Activated CD4-positive, alpha-beta T cell treated with anti-CD3 and anti-CD28 coated beads, Interleukin-2, amount 50 U/mL, for 16 hours (primary cell): ENCODE measurements at regions not wholly inside any gene's neighbourhood (a gene's known extent, or its start where the extent isn't known, plus 50 kb on each side); places are given as distances from the start of the nearest gene placed in this dataset.

Source experiments
- DNase-seq: peaks from one replicate; pipeline ENCODE4 v3.0.0-alpha.2; 2020

DNA sequence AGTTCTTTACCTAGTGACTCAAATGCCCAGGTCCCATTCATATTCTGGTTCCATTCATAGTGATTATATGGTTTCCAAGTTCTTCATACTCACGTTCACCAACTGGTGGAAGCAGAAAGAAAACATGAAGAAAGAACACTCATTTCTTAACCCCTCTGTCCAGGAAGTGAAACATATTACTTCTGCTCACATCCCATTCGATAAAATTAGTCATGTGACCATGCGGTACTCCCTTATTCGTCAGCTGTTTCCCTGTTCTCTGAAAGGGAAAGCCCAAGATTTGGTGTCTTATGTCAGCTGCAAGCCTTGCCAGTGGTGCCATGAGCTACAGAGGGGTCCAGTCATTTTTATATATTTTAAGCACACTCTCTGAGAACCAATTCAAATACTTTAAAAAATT lies 387.0 kb upstream of the DMAC1 start:
- DNase-seq, result peak; percentile 27

DNA sequence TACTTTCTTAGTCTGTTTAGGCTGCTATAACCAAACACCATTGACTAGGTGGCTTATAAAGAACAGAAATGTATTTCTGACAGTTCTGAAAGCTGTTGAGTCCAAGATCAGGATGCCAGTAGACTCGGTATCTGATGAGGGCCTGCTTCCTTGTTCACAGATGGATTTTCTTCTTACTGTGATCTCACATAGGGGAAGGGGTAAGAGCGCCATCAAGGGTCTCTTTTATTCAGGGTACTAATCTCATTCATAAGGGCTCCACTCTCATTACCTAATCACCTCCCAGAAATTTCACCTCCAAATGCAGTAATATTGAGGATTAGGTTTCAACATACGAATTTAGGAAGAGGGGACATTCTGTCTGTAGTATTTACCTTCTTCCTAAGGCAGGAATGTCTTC lies 384.0 kb upstream of the DMAC1 start:
- no peak for DNase-seq

DNA sequence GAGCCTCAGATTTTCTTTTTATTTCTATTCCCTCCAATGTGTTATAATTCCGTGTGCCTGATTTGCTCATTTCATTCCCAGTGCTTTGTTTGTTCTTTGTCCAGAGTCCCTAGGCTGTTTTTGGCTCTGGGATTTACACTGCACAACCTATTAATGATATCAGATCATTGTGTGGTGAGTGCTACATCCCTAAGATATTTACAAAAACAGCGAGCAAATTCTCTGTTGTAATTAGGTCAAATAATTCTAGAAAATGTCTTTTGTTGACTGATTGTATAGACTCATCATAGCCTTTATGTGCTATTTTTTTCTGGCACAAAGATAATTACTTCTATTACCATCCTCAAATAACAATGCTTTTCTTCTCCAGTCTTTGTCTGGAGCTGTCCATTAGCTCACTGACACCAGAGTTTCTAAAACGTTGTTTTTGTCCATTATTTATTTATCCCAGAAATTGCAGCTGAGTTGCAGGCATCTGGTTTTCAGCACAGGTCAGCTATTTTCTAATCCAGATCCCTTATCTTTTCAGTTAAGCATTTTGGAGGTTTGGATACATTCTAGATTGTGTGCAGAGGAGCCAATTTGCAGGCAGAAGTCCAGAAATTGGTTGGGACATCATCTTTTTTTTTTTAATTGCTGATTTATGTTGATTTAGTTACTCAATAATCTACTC lies 379.9 kb upstream of the DMAC1 start:
- no peak for DNase-seq

- no peak for DNase-seq
Observed at GRCh38 chr9:8172000-8172399, 372.4 kb upstream of the DMAC1 start.

GRCh38 chr9:8168916-8169438 lies 369.4 kb upstream of the DMAC1 start:
- DNase-seq, result no peak

GRCh38 chr9:8160787-8161186 lies 361.2 kb upstream of the DMAC1 start:
- DNase-seq, result no peak

DNA sequence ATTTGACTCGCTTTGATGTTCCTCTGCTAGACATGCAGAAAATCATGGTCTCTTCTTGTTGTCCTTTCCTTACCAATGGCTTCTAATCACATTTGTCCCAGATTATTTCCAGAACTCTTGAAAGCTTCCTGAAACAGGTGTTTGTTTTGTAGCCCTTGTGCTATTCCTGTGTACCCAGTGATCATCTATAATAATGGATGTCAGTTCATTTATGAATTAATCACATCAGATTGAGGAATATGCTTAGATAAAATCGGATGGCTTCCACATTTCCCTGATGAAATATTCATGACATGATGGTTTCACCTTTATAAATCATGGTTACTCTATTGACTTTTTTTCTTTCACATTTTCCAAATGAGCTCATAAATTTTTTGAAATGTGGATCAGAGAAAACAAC lies 359.0 kb upstream of the DMAC1 start:
- DNase-seq, result no peak

DNA sequence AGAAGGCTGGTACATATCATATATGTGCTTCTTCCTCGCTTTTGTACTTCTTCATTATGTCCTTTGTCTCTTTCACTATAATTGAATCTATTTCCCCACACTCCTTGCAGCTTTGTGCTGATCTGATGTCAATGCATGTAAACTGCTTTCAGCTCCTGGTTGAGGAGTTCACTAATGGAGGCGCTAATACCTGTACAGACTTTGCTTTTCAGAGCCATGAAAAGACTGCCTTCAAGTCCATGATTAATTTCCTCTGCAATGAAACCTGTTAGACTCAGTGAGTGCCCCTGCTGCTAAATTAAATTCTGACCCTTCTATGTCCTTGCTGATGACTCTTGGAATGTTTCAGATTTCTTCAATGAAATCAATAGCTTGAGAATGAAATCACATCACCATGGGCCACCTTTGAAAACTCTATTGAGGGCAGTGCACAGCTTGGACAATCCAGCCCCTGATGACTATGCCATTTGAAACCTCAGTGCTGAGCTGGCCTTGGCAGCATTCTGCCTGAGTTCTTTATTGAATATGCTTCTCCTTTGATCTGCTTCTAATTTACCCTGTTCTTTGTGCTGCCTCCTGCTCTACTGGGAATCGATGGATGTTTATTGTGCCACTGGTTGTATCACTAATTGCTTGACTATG lies 358.2 kb upstream of the DMAC1 start:
- DNase-seq, result no peak

- no peak for DNase-seq
Observed at GRCh38 chr9:8156346-8156745, 356.8 kb upstream of the DMAC1 start.

DNA sequence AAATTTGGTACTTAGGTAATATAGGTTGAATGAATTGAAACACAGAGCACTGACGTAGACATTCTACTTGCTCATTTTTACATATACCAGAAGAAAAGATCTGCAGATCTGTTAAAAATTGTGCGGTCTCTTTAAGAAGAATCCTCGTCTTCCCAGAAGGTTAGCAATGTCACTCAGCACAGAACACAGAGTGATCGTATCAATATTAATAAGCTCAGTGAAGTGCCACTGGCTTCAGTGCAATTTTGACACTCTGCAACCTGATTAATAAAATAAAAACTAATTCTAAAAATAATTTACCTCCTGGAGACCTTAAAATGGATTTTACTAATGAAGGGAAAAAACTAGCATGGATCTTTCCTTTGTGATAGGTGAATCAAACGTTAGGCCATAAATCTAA lies 356.1 kb upstream of the DMAC1 start:
- DNase-seq, result no peak

GRCh38 chr9:8143677-8144076 lies 344.1 kb upstream of the DMAC1 start:
- DNase-seq, result no peak

DNA sequence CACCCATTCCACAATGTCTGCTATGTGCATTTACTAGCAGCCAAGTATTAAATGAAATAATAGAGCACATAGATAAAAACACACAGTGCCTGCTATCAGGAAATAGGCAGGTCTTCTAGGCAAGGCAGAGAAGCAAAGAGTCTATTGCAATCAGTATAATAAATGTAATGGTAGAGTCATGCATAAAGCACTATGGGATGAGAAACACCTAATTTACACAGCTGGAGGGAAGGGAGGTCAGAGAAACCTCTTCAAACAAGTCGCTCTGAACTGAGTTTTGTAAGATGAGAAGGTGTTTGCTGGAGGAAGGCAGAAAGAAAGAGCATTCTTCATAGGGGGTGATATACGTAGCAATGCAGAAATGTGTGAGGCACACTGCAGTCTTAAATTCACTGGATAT lies 341.0 kb upstream of the DMAC1 start:
- DNase-seq, result no peak

- DNase-seq, result no peak
Observed at GRCh38 chr9:8139756-8140155, 340.2 kb upstream of the DMAC1 start.

- no peak for DNase-seq
Observed at GRCh38 chr9:8136477-8136876, 336.9 kb upstream of the DMAC1 start.

DNA sequence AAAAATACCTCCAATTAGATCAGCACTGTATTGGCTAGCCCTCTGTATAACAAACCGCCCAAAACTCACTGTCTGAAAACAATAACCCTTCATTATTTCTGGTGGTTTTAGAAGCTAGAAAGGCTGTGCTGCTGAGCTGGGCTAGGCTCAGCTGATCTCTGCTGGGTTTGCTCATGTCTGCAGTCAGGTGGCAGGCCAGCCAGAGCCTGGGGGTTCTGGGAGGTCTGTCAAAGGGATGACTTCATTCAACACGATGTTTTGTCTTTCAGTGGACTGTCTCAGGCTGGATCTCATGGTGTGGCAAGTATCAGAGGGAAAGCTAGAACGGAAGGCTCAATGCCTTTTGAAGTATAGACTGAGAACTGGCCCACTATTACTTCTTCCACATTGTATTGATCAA lies 335.1 kb upstream of the DMAC1 start:
- DNase-seq, result no peak

DNA sequence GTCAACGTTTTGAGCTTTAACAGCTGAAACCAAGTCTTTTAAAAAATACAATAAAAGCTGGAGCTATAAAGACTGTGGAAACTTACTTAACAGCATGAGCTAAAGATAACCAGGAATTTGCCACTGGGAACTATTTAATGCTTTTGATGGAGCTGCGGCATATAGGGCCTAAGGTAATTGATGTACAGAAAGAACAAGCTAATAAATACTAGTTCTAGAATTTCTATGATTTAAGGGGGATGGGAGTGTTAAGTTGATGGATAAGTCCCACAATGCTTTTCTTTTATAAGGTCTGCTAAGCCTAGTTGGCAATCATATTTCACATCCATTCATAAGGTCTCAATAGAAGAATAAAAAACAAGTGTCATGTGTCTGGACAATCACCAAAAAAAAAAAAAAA lies 334.0 kb upstream of the DMAC1 start:
- DNase-seq, result no peak

DNA sequence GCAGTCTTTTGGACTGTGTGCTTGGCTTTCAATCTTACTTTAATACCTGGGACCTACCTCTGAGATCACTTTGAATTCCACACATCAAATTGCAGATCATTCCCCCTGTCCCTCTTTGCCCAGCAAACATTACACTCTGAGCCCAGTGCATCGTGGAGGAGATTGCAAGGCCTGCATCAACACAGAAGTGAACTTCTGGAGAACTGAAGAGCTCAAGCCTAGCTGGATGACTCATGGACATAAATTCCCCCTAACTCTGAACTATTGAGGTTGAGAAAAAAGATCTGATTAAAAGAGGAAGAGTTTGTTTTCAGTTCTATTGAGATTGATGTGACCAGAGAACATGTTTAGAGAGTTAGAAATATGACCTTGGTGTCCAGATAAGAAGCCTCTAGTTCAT lies 316.0 kb upstream of the DMAC1 start:
- peak; percentile 31 for DNase-seq

DNA sequence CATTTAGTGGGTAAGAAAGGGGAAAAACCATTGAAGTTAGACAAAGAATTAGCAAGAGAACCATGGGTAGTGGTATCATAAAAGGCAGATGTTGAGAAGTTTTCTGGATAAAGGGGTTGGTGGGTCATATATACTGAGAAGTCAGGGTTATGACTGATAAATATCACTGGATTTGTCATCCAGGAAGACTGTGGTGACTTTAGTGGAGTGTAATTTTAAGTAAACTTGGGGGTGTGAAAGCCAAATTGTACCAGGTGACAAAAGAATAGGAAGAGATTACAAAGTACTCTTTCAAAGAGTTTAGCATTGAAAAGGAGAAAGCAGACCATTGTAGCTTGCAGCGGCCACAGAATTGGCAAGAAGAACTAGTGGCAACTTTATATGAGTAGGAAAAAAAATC lies 315.2 kb upstream of the DMAC1 start:
- DNase-seq, result peak; percentile 69

DNA sequence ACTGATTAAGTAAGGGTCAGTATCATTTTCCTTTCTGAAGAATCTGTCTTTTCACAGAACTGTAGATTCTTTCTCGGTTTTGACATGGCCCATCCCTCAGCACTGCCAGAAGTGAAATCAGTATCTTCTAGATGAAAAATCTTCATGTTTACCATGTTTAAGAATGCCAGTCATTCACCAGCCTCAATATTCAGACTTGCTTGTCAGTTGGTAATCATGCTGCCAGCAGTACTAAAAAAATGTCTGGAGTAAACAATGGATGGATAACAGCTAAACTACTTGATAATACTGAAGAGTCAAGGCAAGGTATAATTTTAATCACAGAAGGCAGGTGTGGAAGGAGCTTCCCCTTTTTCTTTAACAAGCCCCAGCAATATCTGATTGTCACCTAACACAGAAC lies 306.8 kb upstream of the DMAC1 start:
- no peak for DNase-seq

- DNase-seq, result no peak
Observed at GRCh38 chr9:8101607-8102006, 302.0 kb upstream of the DMAC1 start.

- DNase-seq, result no peak
Observed at GRCh38 chr9:8096091-8096490, 296.5 kb upstream of the DMAC1 start.

- DNase-seq, result no peak
Observed at GRCh38 chr9:8095672-8096086, 296.1 kb upstream of the DMAC1 start.

- no peak for DNase-seq
Observed at GRCh38 chr9:8088477-8088876, 288.9 kb upstream of the DMAC1 start.

- DNase-seq, result no peak
Observed at GRCh38 chr9:8085986-8086385, 286.4 kb upstream of the DMAC1 start.

DNA sequence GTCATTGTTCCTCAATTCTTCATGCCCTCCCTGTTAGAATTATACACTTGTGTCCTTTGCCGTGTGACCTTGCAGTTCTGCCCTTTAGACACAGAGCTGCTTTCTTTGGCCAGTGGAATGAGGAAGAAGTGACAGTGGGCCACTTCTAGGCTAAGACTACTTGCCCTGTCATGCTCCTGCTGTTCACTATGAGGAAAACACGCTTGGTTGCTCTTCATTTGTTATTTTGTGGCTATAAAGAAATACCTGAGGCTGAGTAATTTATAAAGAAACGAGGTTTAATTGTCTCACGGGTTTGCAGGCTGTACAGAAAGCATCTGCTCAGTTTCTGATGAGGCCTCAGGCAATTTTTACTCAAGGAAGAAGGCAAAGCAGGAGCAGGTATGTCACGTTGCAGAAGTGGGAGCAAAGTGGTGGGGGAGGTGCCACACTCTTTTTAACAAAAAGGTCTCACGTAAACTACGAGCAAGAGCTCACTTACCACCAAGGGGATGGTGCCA lies 279.1 kb upstream of the DMAC1 start:
- no peak for DNase-seq
